DMS114 treated with DMSO at 0.1 percent for 48 hours (cell line): ENCODE measurements at regions not wholly inside any gene's neighbourhood (a gene's known extent, or its start where the extent isn't known, plus 50 kb on each side); places are given as distances from the start of the nearest gene placed in this dataset.
"Not testable (repeated sequence)": the region's sequence is repeated elsewhere in the genome, so short reads cannot be mapped to it uniquely, and the experiment has no call there.

Experiments
- DNase-seq: peaks from one replicate; lab custom pipeline; 2025; ENCODE audit not compliant: unreplicated experiment; lab: John Stamatoyannopoulos, UW

DNA sequence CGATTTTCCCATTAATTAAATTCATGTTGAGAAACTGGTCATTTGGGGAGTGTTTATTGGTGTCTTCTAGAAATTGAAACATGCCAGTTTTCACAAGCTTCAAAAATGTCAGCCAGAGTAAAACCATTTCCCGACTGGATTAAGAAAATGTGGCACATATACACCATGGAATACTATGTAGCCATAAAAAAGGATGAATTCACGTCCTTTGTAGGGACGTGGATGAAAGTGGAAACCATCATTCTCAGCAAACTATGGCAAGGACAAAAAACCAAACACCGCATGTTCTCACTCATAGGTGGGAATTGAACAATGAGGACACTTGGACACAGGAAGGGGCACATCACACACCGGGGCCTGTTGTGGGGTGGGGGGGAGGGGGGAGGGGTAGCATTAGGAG, 162.1 kb upstream of the FGF13 start:
- not testable (repeated sequence) for DNase-seq

DNA sequence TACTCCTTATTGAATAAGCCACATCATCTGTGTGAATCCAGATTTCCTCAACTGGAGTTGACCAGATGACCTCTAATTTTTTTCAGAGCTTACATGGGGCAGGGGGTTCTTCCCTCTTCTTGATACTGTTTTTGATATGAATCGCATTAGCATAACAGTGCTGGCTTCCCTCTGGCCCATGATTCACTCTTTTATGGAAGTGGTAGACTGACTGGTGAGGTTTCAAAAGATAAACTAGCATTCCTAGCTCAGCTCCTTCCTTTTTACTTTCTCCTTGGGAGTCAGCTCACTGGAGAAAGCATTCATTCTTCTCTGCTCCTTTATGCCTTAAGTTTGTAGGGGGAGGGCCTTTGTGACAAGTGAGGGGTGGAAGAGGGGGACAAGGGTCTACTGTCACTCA, 161.0 kb upstream of the FGF13 start:
- DNase-seq, result no peak

DNA sequence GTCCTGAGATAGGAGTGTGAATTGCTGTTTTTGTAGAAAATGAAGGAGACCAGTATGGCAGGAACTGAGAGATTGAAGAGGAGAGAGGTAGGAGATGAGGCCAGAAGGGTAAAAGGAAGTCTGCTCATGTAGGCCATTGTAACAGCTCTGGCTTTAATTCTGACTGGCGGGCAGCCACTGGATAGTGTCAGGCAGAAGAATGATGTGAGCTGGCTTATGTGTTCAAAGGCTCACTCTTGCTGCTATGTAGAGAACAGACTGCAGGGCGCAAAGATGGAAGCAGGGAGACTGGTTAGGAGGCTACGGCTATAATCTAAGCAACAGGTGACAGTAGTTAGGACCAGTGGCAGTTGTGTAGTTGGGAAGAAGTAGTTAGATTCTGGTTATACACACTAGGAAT, 160.2 kb upstream of the FGF13 start:
- no peak for DNase-seq

DNA sequence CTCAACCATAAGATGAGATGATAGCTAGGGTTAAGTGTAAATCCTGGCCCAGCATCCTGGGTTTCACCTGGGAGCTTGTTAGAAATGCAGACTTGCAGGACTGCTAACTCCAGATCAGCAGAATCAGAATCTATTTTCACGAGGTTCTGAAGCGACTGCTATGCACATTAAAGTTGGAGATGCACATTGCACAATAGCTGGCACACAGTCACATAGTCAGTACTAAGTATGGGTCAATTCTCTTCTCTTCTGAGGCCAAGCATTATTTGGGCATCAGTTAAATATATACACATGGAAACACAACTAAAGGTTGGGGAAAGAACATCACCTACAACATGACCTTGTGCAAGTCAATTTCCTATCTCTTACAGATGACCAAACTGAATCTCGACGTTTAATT, 155.1 kb upstream of the FGF13 start:
- DNase-seq, result no peak

DNA sequence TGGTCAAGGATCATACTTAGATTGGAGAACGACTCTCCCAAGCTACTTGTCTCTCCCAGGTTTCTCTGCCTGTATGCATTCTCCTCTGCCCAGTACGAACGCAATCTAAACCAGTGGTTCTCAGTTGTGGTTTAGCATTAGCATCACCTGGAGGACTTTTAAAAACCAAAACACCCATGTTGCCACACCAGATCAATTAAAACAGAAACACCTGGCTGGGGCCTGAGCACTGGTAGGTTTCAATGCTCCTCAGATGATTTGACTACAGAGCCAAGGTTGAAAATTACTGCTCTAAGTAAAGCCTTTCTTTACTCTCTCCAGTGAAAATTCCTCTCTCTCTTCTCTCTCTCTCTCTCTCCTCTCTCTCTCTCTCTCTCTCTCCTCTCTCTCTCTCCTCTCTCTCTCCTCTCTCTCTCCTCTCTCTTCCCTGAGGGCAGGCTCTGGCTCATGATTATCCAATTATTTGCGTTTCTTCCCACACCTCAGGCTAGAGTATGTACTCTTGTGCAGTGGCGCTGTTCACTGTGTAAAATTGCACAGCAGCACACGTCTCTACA, 153.7 kb upstream of the FGF13 start:
- no peak for DNase-seq

DNA sequence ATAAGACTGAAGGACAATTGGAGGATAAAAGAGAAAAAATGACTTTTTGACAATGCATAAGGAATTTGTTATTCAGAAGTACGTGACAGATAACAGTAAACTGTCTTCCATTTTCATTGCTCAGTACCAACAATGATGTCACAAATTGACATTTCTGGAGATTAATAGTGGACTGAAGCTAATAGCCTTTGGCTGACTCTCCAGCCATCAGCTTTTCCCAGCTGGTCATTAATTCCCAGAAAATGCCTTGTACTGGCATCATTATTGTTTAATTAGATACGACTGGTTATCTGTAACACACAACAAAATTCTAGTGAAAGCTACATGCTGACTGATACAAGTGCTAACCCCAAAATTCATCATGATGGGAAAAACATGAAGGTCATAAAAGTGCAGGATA, 147.9 kb upstream of the FGF13 start:
- no peak for DNase-seq

DNA sequence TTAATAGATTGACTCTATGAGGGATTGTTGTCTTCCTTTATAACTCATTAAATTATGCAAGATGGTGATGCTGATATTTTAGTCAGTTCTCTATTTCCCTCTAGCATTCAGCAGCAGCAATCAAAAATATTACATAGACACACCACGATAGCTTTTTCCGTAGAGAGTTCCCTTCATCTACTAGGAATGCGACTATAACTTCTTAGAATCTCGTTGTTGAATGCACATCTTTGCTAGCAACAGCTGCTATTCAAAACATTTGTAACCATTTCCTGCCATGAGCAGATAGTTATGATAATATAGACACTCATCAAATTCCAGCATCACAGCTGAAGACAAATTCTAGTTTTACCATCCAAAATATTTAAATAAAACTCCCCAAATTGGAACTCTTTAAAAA, 147.4 kb upstream of the FGF13 start:
- no peak for DNase-seq

DNA sequence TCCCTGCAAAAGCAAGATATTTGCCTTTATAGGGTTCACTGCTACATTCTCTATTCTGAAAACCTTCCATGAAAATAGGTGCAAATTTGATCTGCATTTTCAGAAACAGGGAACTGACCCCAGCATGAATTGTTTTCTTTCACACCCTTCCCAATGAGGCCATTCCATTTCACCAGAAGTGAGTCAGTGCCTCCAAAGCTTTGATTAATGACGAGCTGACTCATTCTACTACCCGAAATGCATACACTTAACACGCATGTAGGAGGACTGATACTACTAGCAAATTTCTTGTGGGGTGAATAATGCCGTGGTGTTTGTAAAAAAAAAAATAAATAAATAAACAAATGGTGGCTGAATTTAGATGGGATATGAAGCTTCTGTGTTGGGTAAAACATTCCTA, 146.9 kb upstream of the FGF13 start:
- no peak for DNase-seq

DNA sequence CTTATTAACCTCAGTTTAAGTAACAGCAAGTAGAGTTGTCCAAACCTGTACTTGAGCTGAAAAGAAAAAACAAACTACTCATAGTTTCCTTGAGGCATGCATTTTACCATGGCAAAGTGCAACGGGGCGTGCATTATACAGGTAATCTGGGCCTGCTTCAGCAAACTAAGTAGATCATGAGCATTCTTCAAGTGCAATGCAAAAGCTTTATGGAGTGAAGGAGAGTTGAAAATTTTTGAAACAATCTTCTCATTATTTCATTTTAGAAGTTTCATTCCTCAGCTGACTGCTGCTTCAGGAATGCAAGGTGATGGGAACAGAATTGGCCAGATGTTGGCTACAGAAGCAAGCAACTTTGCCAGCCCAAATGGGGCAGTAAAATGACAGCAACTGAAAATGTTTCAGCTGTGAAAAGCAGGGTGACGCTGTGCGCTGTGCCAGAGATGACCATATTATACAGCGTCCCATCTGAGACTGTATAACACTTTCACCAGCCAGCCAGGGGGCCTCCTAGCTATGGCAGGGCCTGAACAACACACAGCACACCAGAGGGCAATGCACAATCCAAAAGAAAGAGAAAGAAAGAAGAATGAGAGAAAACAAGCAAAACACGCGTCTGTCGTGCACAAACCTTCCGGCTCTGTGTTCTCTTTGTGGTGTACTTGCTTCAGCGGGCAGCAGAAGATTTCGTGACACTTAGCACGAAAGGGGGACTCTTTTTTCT, 145.5 kb upstream of the FGF13 start:
- no peak for DNase-seq

DNA sequence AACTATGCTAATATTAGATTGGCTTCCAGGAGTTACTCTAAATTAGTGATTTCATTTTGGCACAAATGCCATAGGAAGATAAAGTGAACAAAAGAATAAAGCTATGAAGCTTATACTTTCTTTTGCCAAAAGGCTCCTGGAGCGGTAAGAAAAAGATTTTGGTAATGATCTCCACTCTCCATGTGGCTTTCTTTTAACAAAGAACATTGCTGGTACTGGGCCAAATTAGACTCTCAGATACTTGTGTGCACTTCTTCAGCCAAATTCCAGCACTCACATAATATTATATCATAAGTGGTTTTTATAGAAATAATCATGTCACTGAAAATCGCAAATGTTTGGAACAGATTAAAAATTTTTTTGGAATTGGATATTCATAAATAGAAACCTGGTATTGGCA, 142.4 kb upstream of the FGF13 start:
- DNase-seq, result no peak

DNA sequence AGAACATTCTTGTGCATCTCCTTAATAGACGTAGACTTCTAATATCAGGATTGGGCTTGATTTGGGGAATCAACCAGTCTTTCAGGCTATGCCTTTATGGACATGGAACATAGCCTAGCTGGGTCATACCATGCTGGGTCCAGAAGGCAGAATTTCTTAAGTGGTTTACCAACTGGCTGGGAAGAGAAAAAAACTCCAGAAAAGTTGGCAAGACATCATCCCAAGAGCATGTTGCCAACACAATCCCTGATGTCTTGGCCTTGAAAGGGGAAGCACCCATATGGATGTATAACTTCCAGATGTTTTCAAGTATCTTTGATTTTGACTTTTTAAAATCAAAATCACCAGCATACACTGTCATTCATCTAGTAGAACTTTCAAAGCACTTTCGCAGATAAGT, 138.0 kb upstream of the FGF13 start:
- no peak for DNase-seq

DNA sequence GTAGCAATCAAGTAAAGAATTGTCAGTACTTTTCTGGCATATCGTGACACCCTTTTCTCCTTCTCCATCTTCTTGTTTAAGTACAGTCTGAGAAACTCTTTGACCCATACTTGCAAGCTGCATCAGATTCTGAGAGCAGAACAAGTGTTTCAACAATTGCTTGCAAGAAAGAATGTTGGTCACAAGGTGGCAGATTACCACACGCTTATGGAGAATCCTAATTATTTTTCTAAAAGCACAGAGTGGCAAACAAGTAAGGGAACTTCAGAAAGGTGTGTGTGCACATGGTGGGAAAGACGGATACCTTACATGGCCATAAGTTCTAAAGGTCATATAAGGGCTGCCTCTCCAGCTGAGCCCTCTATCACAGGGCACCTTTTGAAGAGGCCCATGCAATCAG, 136.4 kb upstream of the FGF13 start:
- DNase-seq, result no peak

DNA sequence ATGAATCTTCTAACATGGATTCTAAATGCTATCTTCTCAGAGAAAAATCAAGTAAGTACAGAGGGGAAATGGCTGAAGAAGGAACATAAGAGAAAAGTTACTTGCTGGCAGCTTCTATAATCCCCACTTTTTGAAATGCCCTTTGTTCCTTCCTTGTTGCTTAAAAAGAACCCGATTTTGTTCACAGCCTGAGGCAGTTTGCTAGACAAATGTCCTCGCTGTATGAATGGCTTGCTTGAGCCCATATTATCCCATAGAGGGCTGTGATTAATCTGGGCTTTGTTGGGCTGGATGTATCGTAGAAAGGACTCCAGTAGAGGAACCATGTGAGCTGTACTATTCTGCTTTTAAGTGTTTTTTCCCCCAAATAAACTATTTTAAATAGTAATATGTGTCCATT, 134.3 kb upstream of the FGF13 start:
- DNase-seq, result no peak

DNA sequence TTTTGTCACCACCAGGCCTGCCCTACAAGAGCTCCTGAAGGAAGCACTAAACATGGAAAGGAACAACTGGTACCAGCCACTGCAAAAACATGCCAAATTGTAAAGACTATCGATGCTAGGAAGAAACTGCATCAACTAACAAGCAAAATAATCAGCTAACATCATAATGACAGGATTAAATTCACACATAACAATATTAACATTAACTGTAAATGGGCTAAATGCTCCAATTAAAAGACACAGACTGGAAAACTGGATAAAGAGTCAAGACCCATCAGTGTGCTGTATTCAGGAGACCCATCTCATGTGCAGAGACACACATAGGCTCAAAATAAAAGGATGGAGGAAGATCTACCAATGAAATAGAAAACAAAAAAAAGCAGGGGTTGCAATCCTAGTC, 95.9 kb upstream of the FGF13 start:
- not testable (repeated sequence) for DNase-seq

DNA sequence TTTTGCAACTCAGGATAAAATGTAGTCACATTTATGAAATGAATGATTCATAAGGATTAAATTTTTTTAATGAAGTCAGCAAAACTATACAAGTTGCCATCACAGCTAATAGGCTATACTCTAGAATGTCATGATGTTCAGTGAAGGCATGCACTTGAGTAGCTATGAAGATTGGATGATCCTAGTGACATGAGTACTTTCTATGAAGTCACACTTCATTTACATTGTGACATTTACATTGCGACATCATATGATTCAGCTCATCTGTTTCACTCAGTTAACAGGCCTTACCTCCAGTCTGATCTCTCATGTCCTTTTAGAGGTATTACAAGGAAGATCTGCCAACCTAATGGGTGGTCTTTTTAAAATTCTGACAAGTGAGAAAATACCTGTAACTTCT, 82.7 kb upstream of the FGF13 start:
- no peak for DNase-seq

DNA sequence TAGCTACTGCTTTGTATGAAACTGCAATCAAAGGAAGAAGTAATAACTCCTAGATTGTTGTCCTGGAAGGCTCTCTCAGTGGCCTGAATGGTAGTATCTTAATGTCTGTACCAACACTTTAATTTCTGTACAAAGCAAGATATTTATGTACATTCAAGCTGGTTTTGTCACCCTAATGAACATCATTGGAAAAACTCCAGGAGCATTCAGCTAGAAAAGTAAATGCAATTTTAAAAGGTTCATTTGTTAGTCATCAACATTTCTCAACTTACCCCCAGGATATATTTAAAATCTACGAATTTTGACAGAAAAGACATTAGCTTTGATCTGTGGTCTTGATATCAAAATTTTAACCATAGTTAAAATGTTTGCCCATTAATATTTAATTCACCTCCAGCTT, 80.0 kb upstream of the FGF13 start:
- no peak for DNase-seq

DNA sequence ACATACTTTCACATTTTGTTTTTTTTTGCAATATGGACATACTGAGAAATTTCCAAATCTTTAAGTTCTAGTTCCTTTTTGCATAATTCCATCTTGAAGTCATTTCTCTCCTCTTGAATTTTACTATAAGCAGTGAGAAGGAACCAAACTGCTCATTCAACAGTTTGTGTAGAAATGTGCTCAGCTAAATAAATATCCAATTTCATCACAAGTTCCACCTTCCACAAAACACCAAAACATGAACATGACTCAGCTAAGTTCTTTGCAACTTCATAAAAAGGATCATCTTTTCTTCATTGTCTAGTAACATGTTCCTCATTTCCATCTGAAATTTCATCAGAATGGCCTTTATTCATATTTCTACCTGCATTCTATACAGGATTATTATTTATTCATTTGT, 77.3 kb upstream of the FGF13 start:
- no peak for DNase-seq

DNA sequence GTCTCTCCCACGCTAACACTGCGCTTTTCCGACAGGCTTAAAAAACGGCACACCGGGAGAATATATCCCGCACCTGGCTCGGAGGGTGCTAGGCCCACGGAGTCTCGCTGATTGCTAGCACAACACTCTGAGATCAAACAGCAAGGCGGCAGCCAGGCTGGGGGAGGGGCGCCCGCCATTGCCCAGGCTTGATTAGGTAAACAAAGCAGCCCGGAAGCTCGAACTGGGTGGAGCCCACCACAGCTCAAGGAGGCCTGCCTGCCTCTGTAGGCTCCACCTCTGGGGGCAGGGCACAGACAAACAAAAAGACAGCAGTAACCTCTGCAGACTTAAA, 67.0 kb upstream of the FGF13 start:
- DNase-seq, result not testable (repeated sequence)

DNA sequence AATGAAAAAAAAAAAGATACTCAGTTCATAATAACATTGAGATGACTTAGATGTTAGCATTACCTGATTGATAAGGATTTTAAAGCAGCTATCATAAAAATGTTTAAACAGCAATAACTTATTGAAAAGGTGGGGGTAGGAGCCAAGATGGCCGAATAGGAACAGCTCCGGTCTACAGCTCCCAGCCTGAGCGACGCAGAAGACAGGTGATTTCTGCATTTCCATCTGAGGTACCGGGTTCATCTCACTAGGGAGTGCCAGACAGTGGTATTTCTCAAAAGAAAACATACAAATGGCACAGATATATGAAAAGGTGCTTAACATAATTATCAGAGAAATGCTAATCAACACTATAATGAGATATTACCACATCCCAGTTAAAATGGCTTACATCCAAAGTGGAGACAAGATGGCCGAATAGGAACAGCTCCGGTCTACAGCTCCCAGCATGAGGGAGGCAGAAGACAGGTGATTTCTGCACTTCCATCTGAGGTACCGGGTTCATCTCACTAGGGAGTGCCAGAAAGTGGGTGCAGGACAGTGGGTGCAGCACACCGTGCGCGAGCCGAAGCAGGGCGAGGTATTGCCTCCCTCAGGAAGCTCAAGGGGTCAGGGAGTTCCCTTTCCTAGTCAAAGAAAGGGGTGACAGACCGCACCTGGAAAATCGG, 66.5 kb upstream of the FGF13 start:
- not testable (repeated sequence) for DNase-seq

DNA sequence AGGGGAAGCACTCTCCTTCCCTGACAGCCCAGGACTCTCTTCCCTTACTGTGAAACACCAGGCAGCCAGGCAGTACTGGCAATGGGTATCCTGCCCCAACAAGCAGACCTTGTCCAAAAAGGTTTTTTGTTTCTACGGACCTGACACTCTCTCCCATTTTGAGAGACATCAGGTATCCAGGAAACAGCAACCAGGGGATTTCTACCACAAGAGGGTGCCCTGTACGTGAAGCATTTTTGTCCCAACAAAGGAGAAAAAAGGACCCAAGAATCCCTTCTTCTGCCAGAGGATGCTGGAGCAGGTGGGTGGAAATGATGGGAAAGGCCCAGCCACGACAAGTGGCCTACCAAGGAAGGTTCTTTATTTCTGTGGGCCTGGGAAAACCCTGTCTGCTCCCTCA, 65.7 kb upstream of the FGF13 start:
- DNase-seq, result no peak

DNA sequence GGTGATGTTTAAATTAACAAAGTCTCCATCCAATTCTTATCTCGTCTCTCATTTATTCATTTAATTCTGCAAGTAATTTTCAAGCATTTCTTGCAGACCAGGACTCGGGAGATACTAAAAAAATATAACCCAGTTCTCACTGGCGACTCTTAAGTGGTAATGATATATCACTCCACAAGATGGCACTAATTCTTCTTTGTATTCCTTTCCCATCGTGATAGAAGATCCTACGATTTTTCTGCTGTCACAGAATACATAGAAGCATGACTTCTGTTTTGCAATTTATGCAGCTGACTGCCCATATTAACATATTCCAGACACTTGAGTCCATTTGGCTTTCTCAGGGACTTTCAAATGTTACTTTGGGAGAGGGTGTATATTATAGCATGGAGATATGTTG, 64.0 kb upstream of the FGF13 start:
- DNase-seq, result peak; percentile 4

DNA sequence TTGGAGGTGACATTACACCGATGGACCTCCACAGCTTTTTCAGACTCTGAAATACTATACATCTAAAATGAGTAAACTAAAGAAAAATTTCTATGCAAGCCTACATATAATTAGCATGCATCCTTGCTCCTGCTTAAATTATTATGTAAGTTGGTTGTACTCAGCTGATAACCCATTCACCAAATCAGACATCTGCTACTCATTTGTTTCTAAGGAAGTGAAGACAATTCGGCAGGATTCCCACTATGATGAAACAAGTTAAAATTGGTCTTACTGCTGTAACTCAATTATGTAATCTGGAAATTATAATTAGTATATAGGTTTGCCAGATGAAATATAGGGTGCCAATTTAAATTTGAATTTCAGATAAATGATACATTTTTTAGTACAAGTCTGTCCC, 59.5 kb upstream of the FGF13 start:
- no peak for DNase-seq

DNA sequence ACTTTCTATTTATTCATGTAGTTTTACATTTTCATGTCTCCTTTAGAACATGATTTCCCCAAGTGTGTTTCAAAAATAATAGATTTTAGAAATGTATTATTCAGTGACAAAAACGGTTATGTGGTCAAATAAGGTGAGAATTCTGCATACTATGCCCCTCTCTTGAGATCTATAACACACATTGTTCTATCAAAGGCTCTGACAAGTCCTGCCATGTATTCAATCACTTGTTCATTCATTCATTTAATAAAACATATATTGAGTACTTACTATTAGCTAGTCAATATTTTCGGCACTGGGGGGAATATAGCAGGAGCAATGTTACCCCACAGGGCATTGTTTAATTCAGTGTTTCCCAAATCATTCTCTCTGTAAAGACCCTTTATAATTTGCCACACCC, 58.4 kb upstream of the FGF13 start:
- DNase-seq, result no peak
